Neural progenitor cell (in vitro differentiated cells): ENCODE measurements at regions not wholly inside any gene's neighbourhood (a gene's known extent, or its start where the extent isn't known, plus 50 kb on each side); places are given as distances from the start of the nearest gene placed in this dataset.
A peak's percentile ranks its signal among the peaks of the same experiment; 100 is the strongest.
"Not testable (repeated sequence)": the region's sequence is repeated elsewhere in the genome, so short reads cannot be mapped to it uniquely, and the experiment has no call there.

Source experiments
- DNase-seq: peaks from one replicate; pipeline ENCODE4 v3.0.0-alpha.2; 2016; ENCODE audit warnings: low spot score
- H2AFZ ChIP-seq: fragments of 200-600 bp; sonication (generic); replicated peaks from 2 replicates; pipeline ENCODE4 v1.6.1; 2016; ENCODE audit warnings: antibody characterized with exemption
- H3F3A ChIP-seq: fragments of 200-600 bp; sonication (generic); 2 replicates; pipeline ENCODE4 v1.6.1; 2016; ENCODE audit warnings: antibody characterized with exemption, low read depth
- H3K27ac ChIP-seq: fragments of 200-600 bp; sonication (generic); 2 replicates; pipeline ENCODE4 v1.5.1; 2016; ENCODE audit warnings: mild to moderate bottlenecking
- H3K27me3 ChIP-seq: fragments of 200-600 bp; sonication (generic); 2 replicates; pipeline ENCODE4 v1.6.1; 2016; ENCODE audit warnings: mild to moderate bottlenecking, moderate library complexity
- H3K36me3 ChIP-seq: fragments of 200-600 bp; sonication (generic); 2 replicates; pipeline ENCODE4 v1.5.1; 2016
- H3K4me1 ChIP-seq: fragments of 200-600 bp; sonication (generic); 2 replicates; pipeline ENCODE4 v1.6.1; 2016; ENCODE audit warnings: mixed run types
- H3K4me2 ChIP-seq: fragments of 200-600 bp; sonication (generic); 2 replicates; pipeline ENCODE4 v1.6.1; 2016
- H3K4me3 ChIP-seq: fragments of 200-600 bp; sonication (generic); 2 replicates; pipeline ENCODE4 v1.5.1; 2016
- H3K79me2 ChIP-seq: fragments of 200-600 bp; sonication (generic); 2 replicates; pipeline ENCODE4 v1.6.1; 2016; ENCODE audit warnings: low read depth
- H3K9ac ChIP-seq: fragments of 200-600 bp; sonication (generic); 2 replicates; pipeline ENCODE4 v1.6.1; 2016
- H3K9me3 ChIP-seq: fragments of 200-600 bp; sonication (generic); 2 replicates; pipeline ENCODE4 v1.5.1; 2016; ENCODE audit warnings: low read depth
- H4K20me1 ChIP-seq: fragments of 200-600 bp; sonication (generic); 2 replicates; pipeline ENCODE4 v1.6.1; 2016; ENCODE audit warnings: low read depth
- H3K27ac Mint-ChIP-seq: 3 replicates; pipeline ENCODE4 v1.8.0; 2021; ENCODE audit warnings: mixed read lengths
- H3K27me3 Mint-ChIP-seq: 2 replicates; pipeline ENCODE4 v1.8.0; 2022; ENCODE audit warnings: low read depth, mild to moderate bottlenecking, inconsistent platforms, moderate library complexity, mixed read lengths; ENCODE audit not compliant: insufficient read depth
- H3K36me3 Mint-ChIP-seq: 3 replicates; pipeline ENCODE4 v1.8.0; 2021; ENCODE audit warnings: mixed read lengths
- H3K4me1 Mint-ChIP-seq: 3 replicates; pipeline ENCODE4 v1.8.0; 2021; ENCODE audit warnings: mixed read lengths
- H3K4me3 Mint-ChIP-seq: 3 replicates; pipeline ENCODE4 v1.8.0; 2021; ENCODE audit warnings: mild to moderate bottlenecking, moderate library complexity, mixed read lengths
- H3K9me3 Mint-ChIP-seq: 3 replicates; pipeline ENCODE4 v1.8.0; 2020; ENCODE audit warnings: mixed read lengths
- EZH2 ChIP-seq: fragments of 200-600 bp; sonication (generic); IDR thresholded peaks from 2 replicates; pipeline ENCODE4 v1.6.1; 2017; ENCODE audit warnings: antibody characterized with exemption, mild to moderate bottlenecking, moderate library complexity
- EZH2phosphoT487 ChIP-seq: fragments of 200-600 bp; sonication (generic); IDR thresholded peaks from 2 replicates; pipeline ENCODE4 v1.6.1; 2017; ENCODE audit warnings: antibody characterized with exemption
- TF ChIP-seq, protein P1 (sequence below): fragments of 200-600 bp; sonication (generic); IDR thresholded peaks from 2 replicates; pipeline ENCODE4 v1.5.1; 2017; ENCODE audit warnings: antibody characterized with exemption, mild to moderate bottlenecking

DNA sequence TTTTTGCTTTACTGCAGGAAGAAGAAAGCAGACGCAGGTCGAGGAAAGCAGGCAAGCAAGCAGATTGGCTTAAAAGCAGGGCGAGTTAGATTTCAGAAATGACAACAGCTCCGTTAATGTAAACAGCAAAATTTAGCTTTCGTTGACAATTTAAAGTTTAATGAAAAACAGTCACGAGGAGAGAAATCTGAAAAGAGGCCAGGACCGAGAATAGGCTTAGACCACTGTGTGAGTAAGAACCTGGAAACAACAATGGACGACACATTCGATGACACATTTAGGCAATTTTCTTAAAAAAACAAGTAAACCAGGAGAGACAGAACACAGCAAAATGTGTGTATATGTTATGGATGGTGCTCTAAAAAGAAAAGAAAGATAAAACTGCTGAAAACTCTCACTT is 155.3 kb downstream of the ISOC1 start:
- Histone ChIP-seq H3K36me3 (no peaks in the 10 kb centered on the region), H2AFZ (no peak overlapping the region), H3K27ac (no peak overlapping the region), H3K9me3 (no peaks in the 10 kb centered on the region), H3K4me3 (no peak overlapping the region), H3K79me2 (no peaks in the 10 kb centered on the region), H3K4me2 (no peak overlapping the region), H3K27me3 (no peaks in the 10 kb centered on the region), H3F3A (no peaks in the 10 kb centered on the region), H3K9ac (no peak overlapping the region), H3K4me1 (no peaks in the 10 kb centered on the region), H4K20me1 (no peaks in the 10 kb centered on the region)
- Mint-ChIP-seq H3K27me3 (no peaks in the 10 kb centered on the region), H3K9me3 (peaks cover 12% of the 10 kb centered on the region), H3K4me3 (no peak overlapping the region), H3K4me1 (no peaks in the 10 kb centered on the region), H3K36me3 (no peaks in the 10 kb centered on the region), H3K27ac (no peak overlapping the region)
- no peak for TF ChIP-seq EZH2phosphoT487
- TF ChIP-seq EZH2 = no peak
- TF ChIP-seq, protein P1, sequence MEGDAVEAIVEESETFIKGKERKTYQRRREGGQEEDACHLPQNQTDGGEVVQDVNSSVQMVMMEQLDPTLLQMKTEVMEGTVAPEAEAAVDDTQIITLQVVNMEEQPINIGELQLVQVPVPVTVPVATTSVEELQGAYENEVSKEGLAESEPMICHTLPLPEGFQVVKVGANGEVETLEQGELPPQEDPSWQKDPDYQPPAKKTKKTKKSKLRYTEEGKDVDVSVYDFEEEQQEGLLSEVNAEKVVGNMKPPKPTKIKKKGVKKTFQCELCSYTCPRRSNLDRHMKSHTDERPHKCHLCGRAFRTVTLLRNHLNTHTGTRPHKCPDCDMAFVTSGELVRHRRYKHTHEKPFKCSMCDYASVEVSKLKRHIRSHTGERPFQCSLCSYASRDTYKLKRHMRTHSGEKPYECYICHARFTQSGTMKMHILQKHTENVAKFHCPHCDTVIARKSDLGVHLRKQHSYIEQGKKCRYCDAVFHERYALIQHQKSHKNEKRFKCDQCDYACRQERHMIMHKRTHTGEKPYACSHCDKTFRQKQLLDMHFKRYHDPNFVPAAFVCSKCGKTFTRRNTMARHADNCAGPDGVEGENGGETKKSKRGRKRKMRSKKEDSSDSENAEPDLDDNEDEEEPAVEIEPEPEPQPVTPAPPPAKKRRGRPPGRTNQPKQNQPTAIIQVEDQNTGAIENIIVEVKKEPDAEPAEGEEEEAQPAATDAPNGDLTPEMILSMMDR = no peak
- DNase-seq = no peak

DNA sequence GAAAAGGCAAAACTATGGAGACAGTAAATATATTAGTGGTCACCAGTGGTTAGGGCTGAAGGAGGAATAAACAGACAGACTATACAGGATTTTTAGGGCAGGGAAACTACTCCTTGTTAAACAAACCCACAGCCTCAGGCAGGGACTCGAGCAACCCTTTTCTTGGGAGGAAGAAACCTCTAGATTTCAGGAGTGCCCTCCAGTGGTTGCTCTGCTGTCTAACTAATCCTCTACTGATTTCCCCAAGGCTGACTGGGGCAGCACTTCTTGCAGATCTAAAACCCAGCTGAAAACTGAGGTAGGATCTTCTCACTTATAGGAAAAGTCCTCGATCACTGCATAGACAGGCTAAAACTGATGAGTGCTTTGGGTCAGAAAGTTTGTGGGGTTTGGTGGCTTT is 176.8 kb downstream of the ISOC1 start:
- H3K9ac ChIP-seq = no peak overlapping the region
- H3K4me3 ChIP-seq = no peak overlapping the region
- H2AFZ ChIP-seq = no peak overlapping the region
- DNase-seq = peak; percentile 53
- H3K4me1 ChIP-seq = no peaks in the 10 kb centered on the region
- H3K4me1 Mint-ChIP-seq = no peaks in the 10 kb centered on the region
- TF ChIP-seq EZH2phosphoT487 = no peak
- TF ChIP-seq, protein P1 = peak; percentile 50
- H3K27ac ChIP-seq = no peak overlapping the region
- H3K4me2 ChIP-seq = no peak overlapping the region
- H3K36me3 Mint-ChIP-seq = no peaks in the 10 kb centered on the region
- no peaks in the 10 kb centered on the region for H3K36me3 ChIP-seq
- no peaks in the 10 kb centered on the region for H4K20me1 ChIP-seq
- H3K27ac Mint-ChIP-seq = no peak overlapping the region
- H3K79me2 ChIP-seq = no peaks in the 10 kb centered on the region
- H3K4me3 Mint-ChIP-seq = no peak overlapping the region
- no peaks in the 10 kb centered on the region for H3K27me3 ChIP-seq
- H3K9me3 Mint-ChIP-seq = no peaks in the 10 kb centered on the region
- H3K27me3 Mint-ChIP-seq = no peaks in the 10 kb centered on the region
- H3F3A ChIP-seq = no peaks in the 10 kb centered on the region
- H3K9me3 ChIP-seq = no peaks in the 10 kb centered on the region

DNA sequence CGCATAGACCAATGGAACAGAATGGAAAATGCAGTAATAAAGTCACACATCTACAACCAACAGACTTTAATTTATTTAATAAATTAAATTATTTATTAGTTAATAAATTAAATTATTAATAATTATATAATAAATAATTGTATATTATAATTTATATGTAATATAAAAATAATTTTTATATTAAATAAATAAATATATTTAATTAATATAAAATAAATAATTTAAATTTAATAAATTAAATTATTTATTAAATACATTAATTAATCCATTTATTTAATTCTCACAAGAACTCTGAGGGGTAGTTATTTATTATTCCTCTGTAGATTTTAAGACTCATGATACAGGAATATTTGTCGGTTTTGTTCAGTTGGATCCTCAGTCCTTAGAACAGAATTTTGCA is 176.1 kb upstream of the ADAMTS19 start:
- H3K4me1 Mint-ChIP-seq = no peaks in the 10 kb centered on the region

DNA sequence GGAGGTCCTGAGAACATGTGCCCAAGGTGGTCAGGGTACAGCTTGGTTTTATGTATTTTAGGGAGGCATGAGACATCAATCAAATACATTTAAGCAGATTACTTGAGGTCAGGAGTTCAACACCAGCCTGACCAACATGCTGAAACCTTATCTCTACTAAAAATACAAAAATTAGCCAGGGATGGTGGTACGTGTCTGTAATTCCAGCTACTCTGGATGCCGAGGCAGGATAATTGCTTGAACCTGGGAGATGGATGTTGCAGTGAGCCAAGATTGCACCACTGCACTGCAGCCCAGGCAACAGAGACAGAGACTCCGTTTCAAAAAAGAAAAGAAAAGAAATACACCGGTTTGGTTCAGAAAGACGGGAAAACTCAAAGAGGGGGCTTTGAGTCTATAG is 165.9 kb upstream of the ADAMTS19 start:
- not testable (repeated sequence) for H3K4me2 ChIP-seq, H3K79me2 ChIP-seq, H3K36me3 ChIP-seq, H3K36me3 Mint-ChIP-seq, H3K9me3 Mint-ChIP-seq, H4K20me1 ChIP-seq, H3K27me3 ChIP-seq, H3K4me1 Mint-ChIP-seq, DNase-seq, H3K9me3 ChIP-seq, H3F3A ChIP-seq, H3K4me3 Mint-ChIP-seq, H3K27ac ChIP-seq, H3K9ac ChIP-seq, H3K27ac Mint-ChIP-seq, H2AFZ ChIP-seq, H3K4me1 ChIP-seq, H3K4me3 ChIP-seq, H3K27me3 Mint-ChIP-seq

More for the DNA sequence above, 176.1 kb upstream of the ADAMTS19 start:
- TF ChIP-seq EZH2 (no peak), EZH2phosphoT487 (no peak)
- TF ChIP-seq, protein P1 = no peak
- no peaks in the 10 kb centered on the region for H3K79me2 ChIP-seq
- H3K4me1 ChIP-seq = no peaks in the 10 kb centered on the region
- no peak overlapping the region for H2AFZ ChIP-seq
- no peaks in the 10 kb centered on the region for H4K20me1 ChIP-seq
- no peak overlapping the region for H3K27ac ChIP-seq
- H3K4me3 ChIP-seq = no peak overlapping the region
- Mint-ChIP-seq H3K9me3 (no peaks in the 10 kb centered on the region), H3K4me3 (no peak overlapping the region), H3K36me3 (no peaks in the 10 kb centered on the region), H3K27ac (no peak overlapping the region), H3K27me3 (no peaks in the 10 kb centered on the region)
- no peaks in the 10 kb centered on the region for H3F3A ChIP-seq
- no peak overlapping the region for H3K9ac ChIP-seq
- H3K9me3 ChIP-seq = no peaks in the 10 kb centered on the region
- DNase-seq = no peak
- H3K36me3 ChIP-seq = no peaks in the 10 kb centered on the region
- no peak overlapping the region for H3K4me2 ChIP-seq
- H3K27me3 ChIP-seq = no peaks in the 10 kb centered on the region
